GM12874 (cell line): ENCODE measurements at regions not wholly inside any gene's neighbourhood (a gene's known extent, or its start where the extent isn't known, plus 50 kb on each side); places are given as distances from the start of the nearest gene placed in this dataset.

Experiments used
- TF ChIP-seq, protein P1 (sequence below): IDR thresholded peaks from 2 replicates; pipeline ENCODE4 v1.5.1; 2011; ENCODE audit warnings: low read depth, mild to moderate bottlenecking, control low read depth, low read length, moderate library complexity; ENCODE audit not compliant: insufficient read depth

DNA sequence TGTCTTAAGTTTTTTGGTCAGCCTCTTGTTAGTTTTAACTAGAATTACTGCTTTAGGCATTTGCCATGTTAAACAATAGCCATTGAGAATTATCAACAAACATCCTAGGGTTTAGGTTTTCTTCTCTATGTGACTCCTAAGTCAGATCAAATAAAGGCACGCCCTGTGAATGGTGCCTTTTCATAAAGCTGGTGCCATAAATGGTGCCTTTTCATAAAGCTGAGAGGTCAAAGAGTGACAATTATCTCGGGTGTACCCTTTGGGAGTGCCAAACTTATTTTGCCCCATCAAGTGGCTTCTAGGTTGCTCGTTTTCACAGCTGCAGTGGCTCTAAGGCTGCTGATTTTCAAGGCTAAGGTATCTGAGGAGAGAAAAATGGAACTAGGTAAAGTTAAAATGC is 391.6 kb downstream of the DMRTA1 start:
- TF ChIP-seq, protein P1, sequence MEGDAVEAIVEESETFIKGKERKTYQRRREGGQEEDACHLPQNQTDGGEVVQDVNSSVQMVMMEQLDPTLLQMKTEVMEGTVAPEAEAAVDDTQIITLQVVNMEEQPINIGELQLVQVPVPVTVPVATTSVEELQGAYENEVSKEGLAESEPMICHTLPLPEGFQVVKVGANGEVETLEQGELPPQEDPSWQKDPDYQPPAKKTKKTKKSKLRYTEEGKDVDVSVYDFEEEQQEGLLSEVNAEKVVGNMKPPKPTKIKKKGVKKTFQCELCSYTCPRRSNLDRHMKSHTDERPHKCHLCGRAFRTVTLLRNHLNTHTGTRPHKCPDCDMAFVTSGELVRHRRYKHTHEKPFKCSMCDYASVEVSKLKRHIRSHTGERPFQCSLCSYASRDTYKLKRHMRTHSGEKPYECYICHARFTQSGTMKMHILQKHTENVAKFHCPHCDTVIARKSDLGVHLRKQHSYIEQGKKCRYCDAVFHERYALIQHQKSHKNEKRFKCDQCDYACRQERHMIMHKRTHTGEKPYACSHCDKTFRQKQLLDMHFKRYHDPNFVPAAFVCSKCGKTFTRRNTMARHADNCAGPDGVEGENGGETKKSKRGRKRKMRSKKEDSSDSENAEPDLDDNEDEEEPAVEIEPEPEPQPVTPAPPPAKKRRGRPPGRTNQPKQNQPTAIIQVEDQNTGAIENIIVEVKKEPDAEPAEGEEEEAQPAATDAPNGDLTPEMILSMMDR: no peak

DNA sequence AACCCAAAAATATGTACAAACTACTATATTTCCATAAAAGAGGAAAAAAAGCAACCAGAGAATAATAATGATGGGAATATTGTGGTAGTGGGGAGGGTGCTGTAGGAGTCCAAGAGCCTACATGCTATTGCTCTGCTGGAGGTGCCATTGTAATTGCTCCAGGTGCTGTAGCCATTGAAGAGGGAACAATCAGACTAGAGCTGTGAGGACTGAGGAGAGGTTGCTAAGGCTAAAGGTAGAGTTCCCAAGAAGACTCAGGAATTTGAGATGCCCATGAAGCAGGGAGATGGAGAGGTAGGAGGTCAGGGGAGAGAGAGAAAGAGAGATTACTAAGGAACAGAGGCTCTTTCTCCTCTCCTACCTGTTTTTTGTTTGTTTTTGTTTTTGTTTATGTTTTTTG is 394.0 kb downstream of the DMRTA1 start:
- TF ChIP-seq, protein P1: no peak

- TF ChIP-seq, protein P1: no peak
Observed at GRCh38 chr9:22855980-22856379, 409.4 kb downstream of the DMRTA1 start.

DNA sequence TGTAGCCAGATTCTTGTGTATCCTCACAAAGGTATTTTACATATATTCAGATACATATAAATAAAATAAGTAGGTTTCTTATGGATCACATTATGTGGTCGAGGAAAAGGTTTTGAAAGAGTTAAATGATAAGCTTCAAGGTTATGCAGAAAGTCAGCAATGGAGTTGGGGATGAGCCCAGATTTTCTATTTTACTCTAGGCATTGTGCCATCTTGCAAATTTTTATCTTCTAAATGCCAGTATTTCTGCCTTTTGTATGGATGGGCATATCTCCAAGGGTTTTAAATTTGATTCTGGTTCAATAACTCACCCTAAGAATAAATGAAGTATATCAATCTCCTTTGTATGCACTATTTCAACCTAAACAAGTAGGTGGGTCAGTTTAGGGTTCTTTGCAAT is 410.7 kb downstream of the DMRTA1 start:
- TF ChIP-seq, protein P1: no peak

DNA sequence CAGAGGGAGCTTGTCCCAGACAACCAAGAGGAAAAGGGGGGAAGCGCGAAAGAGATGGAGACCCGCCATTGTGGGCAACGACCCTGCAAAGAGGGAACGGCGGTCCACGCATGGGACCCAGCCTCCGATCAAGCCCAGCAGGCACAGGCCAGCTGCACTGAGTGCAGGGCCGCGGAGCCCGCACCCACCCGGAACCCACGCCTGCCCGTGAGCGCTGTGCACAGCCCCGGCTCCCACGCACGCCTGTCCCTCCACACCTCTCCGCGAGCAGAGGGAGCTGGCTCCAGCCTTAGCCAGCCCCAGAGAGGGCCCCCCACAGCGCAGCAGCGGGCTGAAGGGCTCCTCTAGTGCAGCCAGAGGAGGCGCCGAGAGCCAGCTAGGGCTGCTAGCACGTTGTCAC is 416.5 kb downstream of the DMRTA1 start:
- TF ChIP-seq, protein P1: no peak

DNA sequence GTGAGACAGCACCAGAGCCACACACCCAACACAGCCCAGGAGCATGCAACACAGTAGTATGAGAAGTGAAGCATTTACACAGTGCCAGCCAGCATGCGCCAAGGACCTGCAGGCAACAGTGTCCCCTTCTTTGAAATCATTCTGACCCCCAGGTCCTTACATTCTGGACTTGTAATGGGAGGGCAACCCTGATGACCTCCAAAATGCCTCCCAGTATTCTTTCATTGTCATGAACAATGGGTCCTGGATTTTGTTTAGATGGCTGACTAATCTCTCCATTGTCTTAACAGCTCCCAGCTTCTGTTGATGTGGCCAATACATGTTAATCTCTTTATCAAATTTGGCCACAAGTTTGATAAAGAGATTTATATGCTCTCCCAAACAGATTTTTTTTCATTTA is 417.1 kb downstream of the DMRTA1 start:
- TF ChIP-seq, protein P1: no peak

DNA sequence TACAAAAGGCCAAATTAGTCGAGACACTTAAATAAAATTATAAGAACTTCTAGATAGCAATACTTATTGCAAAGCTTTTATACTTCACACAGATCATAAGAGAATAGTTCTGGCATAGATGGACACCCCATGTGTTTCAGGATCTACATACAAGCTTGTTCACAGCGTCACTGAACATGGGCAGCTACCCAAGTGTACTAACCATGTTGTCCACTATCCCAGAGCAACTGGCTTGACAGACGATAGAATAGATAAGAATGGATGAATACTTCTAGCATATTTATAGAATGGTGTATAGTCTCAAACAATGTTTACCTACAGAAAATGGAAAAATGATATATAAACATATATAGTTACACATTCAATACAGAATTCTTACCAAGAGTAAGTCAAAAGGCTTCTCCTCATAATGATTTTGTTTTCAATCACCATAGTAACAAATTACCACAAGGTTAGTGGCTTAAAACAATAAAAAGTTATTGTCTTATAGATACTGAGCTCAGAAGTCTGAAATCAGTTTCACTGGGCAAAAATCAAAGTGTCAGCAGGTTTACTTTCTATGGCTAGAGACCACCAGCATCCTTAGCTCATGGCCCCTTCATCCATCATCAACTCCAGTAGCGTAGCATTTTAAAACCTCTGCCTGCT is 446.7 kb downstream of the DMRTA1 start:
- TF ChIP-seq, protein P1: no peak

GRCh38 chr9:22898591-22898990 is 452.0 kb downstream of the DMRTA1 start:
- TF ChIP-seq, protein P1: no peak
